ELF-1 (cell line): ENCODE measurements at regions not wholly inside any gene's neighbourhood (a gene's known extent, or its start where the extent isn't known, plus 50 kb on each side); places are given as distances from the start of the nearest gene placed in this dataset.

ENCODE experiments used
- DNase-seq: peaks from one replicate; pipeline ENCODE4 v3.0.0-alpha.2; 2016; ENCODE audit warnings: low read depth, low spot score

DNA sequence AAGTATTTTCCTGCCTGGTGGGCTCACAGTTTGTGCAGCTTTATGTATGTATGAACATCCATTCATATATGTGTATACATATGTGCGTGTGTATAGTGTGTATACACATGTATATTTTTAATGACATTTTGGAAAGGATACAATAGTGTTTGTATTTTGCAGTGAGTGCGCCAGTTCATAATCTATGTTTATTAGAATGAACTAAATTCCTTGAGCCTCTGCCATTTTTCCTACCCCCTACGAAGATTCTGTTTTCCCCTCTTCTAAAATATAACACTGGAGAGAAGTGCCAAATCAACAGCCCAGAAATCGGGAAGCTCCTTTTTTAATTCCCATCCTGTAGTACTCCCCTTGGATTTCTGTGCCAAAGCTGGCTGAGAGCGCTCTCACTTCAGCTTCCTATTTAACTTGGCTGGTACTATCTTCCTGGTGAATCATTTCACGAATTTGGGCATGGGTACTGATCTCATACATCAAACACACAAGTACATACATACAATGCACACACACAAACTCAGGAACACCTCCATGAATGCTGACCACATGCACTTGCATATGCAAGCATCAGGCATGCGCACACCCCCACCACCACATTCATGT is 578.4 kb upstream of the WWC1 start:
- DNase-seq, result no peak

DNA sequence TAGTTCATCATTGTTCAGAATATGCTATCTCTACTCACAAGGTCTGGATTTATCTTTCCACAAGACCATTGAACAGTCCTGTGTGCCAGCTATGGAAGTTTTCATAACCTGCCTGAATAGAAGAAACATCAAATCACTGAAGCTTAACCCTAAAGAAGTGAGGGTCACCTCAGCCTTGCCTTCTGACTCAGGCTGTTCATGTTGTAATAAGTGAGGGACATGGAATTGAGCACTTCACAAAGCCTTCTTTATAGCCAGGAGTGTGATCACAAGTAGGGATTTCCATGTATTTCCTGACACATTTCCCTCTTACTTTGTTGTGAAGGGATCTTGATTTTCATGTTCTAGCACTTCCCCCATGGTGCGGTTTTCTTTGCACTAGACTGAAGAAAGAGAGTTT is 577.5 kb upstream of the WWC1 start:
- DNase-seq, result no peak

DNA sequence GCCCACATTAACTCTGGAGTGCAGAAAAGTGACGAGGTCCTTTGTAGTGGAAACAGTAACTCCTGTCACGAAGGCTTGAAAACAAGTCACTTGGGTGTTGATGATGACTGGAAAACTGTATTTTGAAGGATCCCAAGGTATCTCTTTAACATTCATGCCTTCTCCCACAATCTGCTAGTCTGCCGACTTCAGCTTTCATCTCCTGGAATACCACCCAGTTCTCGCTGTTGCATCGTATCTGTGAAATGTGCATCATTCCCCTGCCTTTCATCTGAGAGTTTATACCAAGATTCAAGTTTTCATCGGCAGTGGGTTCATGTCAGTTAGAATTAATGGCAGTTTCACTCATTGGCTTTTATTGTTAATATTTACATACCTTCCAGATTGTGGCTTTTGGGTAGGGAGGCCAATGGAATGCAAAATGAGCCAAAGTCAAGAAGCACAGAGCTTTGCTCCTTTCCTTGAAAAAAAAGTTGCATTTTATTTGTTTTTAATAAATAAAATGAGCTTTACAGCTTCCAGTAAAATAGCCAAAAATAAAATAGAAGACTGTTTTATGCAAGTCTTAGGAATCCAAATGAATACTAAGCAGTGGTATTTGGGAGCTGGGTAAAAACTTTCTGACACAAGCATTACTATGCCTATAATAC is 575.2 kb upstream of the WWC1 start:
- DNase-seq, result no peak

DNA sequence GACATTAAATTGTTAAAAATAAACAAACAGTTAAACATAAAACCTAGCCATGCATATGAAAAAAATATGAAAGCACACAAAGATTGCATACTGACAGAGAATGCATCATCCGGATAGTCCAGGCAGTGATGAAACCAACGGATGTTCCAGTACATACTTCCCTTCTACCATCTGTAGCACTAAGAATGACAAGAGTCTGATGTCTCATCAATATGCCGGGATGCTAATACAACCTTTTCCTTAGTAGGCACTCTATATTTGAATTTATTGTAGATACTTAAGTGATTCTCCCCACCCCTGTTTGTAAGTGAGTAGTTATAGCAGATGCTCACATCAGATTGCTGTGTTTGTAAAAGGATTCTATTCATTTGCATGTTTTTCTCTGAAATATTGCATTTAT is 571.2 kb upstream of the WWC1 start:
- no peak for DNase-seq

DNA sequence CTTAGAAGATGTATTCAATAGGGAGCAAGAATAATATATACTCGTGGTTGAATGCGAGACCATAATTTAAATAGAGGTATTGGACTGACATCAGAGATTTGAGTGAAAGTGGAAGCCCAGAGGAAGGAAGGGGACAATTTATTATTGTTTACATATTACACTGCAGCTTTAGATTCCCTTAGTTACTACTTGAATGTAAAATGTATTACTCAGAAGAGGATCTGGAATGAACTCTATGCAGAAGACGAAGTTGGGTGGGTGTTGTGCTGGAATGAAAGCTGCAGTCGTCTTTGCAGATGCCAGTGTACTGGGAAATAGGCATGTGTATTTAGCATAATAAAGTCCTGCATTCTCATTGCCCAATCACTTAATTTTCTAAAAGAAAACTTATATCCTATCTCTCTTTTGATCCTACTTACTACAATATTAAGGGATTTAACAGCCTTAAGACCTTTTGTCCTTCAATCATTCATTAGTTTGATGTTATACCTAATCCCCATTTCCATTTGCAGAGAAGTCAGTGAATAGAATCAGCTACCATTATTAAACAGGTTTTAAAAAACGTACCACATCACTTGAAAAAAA is 570.7 kb upstream of the WWC1 start:
- no peak for DNase-seq

DNA sequence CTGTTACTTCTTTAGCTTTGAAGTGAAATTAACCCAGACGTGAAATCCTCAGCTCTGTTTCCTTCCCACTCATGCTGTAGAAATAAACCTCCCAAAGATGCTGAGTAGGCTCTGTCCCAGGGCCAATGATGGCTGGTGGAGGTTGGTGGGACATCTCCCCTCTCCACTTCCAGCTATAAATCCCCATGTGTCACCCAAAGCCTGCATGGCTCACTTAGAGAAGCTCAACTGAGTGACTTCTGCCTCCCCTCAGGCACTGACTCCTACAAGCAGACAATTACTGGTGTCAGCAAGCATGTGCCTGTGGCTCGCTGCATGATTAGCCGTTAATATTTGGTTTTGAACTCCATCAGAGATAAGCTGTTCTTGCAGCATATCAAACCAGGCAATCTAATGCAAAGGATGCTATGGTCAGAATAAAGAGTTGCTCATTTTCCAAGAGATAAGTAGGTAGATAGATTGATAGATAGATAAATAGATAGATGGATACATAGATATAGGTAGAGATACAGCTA is 569.5 kb upstream of the WWC1 start:
- no peak for DNase-seq

DNA sequence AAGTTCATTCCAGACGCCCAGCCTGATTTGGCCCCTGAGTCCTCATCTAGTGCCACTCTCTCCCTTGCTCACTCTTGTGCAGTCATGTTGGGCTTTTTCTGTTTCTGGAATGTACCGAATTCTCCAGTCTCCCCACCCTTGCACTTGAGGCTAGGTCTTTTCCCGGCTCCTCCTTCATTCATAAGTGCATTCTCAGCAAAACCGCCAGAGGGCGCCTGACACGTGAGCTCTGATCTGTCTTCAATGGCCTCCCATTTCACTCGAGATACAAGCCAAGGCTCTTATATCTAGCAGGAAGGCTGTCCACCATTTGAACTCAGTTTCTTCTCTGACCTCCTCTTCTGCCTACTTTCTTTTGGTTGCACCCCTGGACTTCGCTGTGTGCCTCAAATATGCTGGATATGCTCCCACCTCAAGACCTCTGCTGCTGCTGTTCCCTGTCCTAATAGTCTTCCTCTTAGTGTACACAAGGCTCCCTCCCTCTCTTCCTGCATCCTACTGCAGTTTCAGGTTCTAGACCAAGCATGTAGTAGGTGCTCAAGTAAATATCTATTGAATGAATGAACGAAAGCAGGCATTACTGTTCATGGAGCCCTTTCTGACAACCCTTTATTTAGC is 568.1 kb upstream of the WWC1 start:
- peak; percentile 95 for DNase-seq

DNA sequence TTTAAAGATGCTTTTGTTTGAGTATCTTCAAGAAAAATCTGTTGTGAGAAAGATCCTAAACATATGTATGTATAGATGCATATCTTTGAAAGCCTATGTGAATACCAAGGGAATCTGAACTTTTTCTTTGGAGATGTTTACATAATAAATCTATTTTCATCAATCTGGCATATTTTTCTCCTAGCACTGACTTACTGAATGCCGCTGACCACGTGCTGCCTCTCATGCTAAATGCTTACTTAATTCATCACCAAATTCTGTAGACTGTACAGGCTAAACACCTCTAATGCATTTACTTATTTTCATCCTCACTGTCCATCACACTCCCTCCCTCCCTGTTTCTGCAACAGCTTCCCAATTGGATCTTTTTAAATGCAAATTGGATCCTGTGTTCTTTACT is 566.2 kb upstream of the WWC1 start:
- no peak for DNase-seq

DNA sequence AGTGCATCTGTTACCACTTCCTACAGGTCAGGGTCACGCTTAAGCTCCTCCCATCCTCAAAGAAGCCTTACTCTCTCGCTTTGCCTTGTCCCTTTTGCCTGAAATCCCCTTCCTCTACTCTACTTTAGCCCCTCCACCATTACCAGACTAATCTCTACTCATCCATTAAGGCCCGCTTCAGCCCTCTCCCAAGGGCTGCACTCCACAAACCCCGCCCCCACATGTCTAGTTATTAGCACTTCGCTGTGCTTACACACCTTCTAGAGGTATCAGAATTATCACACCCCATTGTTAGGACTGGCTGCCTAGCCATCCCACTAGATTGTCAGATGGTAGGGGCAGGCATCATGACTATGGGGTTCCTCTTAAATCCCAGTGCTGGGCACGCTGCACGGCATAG is 565.7 kb upstream of the WWC1 start:
- no peak for DNase-seq

DNA sequence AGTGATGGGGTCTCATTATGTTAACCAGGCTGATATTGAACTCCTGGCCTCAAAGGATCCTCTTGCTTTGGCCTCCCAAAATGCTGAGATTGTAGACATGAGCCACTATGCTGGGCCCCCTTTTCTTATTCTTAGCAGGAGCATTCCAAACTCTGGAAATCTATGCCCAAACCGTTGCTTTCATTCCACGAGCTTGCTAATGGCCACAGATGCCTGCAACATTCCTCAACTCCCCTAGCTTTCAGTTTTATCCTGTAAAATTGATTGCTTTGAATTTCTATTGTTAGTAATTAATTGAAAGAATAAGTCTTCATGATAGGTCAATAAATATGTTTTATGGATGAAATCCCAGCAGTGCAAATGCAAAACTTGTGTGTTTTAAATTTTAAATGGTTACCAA is 564.8 kb upstream of the WWC1 start:
- DNase-seq, result no peak

DNA sequence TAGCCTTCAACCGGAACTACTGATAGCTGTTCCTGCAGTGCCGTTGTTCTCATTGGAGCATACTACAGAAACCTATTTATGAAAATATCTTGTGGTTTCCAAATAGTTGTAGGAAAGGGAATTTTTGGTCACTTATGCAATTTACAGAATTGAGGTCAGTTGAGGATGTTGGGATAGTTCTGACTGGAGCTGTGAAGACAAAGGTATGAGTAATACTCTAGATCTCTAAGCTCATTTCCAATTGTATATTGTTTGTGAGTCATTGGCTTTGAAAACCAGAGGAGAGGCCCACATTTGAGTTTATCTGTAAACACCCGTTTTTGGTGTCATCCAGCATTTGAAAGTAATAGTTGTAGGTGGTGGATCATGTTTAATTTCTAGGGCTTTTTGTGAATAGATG is 561.3 kb upstream of the WWC1 start:
- DNase-seq, result no peak

DNA sequence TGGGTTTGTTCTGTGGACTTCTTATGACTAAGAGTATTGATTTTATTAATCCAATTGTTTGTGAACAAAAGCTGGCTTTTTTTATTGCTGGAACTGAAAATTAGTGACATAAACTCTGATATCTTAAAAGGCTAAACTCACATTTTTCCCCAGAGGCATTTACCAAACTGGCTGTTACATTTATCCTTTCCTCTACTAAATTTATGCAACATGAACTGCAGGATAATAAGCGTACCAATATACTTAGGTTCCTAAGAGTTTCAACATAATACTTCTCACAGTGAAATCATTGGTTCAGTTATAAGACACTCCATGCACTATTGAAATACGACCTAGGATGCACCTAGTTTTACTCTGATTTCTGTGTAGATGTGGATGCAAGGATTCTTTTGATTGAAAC is 560.8 kb upstream of the WWC1 start:
- no peak for DNase-seq

DNA sequence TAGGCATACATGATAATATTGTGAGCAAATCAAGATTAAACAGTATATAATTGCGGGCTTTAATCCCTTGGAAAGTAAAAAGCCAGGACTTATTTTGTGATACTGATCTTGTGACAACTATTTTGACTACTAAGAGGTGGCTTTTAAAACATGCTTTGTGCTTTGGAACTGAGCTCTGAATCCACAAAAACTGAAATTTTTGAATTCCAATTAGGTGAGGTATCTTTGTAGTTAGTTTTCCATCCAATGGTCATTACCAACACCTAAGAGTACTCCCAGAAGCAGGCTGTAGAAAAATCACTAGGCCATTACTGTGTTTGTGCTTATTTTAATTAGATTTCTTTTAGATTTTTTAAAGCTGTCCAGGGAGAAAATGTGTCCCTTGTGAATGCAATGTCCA is 559.5 kb upstream of the WWC1 start:
- DNase-seq, result no peak

DNA sequence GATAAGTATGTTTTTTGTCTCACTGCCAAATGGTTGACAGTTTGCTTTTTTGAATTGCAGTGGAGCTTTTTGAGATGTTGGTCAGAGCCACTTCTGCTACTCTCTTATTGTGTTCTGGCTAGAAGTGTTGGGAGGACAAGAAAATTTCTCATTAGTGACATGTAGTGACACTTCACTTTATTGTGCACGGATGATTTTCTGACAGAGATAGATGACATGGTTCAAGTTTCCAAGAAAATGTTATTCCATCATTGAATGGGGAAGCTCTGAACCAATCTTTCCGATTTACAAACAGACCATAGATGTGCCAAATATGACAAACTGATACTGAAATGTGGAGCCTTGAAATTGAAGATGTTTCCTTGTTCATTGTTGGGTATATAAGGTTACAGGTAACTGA is 558.9 kb upstream of the WWC1 start:
- no peak for DNase-seq

DNA sequence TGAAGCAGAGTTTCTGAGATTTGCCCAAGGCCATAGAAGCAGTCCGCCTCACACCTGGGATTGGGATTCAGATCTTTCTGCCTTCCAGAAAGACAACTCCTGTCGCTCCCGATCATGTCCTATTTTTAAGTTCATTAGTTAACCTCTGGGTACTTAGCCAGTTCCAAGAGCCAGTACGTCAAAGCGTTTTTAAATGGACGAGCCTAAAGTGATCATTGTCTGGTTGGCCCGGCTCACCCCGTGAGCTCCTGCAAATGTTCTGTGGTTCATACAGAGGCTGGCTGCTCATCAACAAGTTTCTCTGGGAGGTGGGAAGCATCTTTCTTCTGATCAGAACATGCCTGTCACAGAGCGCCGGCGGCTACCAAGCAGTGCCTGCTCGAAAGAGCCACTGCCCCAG is 554.5 kb upstream of the WWC1 start:
- no peak for DNase-seq

DNA sequence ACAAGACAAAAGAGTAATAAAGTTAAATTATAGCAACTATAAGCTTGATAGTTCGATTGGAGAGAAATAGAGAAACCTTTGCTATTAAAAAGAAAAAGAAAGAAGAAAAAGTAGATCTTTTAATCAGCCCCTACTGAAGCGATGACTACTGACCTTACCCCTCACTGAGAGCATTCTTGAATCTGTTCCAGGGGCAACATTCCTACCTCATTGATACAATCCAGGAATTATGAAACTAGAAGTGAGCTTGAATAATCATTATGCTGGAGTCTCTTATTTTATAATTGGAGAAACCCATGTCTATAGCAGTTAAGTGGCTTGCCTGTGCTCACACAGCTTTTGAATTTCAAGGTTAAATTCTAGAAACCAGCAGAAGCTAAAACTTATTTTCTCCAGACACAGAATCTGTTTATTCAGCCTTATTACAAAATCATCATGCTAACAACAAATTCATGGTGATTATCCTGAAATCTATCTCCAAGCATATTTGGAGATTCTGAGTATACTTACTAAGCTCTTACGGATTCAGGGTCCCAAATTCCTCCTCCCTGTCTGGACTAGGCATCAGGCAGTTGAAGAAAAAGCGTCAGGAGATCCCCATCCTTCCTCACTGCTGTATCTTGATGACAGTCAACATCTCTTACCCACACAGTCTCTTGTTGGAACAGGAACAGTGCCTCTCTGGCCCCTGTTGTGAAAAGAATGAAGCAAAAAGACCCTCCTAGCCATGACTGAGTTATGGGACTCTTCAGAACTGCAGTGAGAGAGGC is 547.6 kb upstream of the WWC1 start:
- DNase-seq, result no peak

DNA sequence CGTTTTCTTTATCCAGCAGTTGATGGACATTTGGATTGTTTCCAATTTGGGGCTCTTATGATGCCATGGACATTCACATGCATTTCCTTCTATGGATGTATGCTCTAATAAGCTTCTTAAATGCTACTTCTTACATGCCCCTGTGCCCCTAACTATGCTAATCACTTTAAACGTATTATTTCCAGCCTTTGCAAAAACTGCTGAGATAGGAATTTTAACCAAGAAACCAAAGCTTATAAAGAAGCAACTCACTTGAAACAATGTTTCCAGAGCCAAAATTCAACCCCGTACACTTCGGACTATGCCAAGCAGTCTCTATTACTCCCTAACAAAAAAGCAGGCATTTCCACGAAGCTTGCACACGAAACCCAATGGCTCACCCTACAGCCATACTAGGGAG is 545.6 kb upstream of the WWC1 start:
- no peak for DNase-seq

DNA sequence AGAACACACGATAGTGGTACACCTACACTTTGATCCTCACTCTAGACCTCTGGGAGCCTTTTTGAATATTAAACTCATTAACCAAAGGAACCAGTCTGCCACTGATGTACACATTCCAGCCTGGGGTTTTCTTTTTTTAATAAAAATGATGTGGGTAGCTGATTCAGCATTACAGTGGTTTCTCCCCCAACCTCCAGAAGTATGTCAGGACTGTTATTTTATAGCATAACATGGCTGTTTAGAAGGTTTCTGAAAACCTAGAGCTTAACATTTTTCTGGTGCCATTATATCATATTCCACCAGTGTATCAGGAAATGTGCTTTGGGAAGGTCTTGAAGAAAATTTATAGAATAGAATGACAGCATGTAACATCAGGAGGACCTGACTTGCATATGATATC is 540.9 kb upstream of the WWC1 start:
- no peak for DNase-seq

DNA sequence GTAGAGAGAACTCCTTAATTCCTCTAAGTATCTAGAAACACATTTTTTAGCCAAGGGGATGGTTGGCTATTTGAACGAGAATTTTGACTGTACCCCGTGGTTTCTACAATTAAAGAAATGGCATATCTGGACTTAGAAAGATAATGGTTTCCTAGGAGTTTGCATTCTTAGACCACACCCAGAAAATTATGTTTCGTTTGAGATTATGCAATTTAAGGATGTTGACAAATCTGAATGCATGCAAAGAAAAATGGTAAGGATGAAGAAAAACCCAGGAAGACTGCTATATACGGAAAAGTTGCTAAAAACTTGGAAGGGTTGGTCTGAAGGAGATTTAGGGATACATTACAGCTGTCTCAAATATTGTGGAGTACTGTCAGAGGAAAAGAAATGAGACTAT is 538.5 kb upstream of the WWC1 start:
- no peak for DNase-seq

DNA sequence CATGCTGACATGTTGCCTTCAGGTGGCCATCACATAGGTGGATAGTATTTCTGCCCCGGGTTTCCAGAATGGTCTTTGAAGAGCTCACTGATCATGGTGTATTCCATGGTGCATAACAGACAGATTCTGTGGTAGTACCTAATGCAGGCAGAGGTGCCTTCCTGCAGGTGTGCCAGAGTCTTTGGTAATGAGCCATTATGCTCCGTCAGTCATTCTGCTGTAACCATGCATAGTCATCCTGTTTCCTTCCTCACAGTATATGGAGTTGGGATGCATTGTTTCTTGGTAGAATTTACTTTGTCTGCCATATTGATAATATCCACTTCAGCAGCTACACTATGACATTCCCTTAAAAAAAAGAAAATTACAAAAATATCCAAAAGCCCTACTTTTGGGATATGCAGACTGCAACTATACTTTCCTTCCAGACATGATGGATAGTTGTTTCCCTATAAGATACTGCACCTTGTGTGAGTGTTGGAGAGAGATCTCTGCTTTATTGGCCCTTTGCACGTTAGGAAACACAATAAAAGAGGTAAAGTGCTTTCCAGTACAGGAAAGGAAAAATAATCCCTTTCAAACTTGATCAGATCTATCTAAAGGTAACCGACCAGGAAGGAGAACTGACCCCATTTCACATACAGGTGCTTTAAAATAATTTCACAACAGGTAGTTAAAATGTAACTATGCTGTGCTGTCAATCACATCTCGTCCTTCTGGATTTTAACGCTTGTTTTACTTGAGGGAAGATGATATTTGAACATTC is 537.5 kb upstream of the WWC1 start:
- no peak for DNase-seq

DNA sequence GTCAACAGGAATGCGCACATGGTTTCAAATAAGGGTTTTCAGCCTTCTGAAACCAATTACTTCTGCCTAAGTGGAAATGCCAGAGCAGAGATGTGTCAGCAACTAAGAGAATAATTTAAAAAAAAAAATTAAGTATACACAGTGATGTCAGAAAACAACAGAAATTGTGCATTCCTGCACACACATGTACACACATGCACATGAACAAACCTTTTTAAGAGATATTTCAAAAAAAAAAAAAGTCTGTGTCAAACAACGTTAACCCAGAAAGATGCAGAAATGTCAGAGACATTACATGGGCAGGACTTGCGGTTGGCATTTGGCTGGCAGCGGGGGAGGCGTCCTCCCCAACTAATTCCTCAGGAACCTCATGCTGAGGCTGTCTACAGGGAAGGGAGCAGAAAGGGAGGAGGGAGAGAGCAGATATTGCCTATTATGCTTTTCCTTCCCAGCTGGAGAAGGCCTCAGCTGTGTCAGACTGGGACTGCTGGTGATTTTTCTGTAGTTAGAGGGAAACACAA is 536.9 kb upstream of the WWC1 start:
- DNase-seq, result no peak
